Endodermal cell (in vitro differentiated cells): ENCODE measurements at regions not wholly inside any gene's neighbourhood (a gene's known extent, or its start where the extent isn't known, plus 50 kb on each side); places are given as distances from the start of the nearest gene placed in this dataset.

Source experiments
- DNase-seq: peaks from one replicate; pipeline ENCODE4 v3.0.0-alpha.2; 2017
- H3K27ac ChIP-seq: 2 replicates; pipeline ENCODE4 v1.5.1; 2013; ENCODE audit warnings: mild to moderate bottlenecking, low read depth, low read length, moderate library complexity
- H3K27me3 ChIP-seq: 2 replicates; pipeline ENCODE4 v1.6.1; 2013; ENCODE audit warnings: mild to moderate bottlenecking, low read length, moderate library complexity; ENCODE audit not compliant: insufficient read depth, control insufficient read depth, poor library complexity, severe bottlenecking
- H3K36me3 ChIP-seq: 2 replicates; pipeline ENCODE4 v1.7.0; 2013; ENCODE audit warnings: mild to moderate bottlenecking, low read length, moderate library complexity; ENCODE audit not compliant: control insufficient read depth, insufficient read depth
- H3K4me1 ChIP-seq: one replicate; pipeline ENCODE4 v1.7.0; 2013; ENCODE audit warnings: low read length; ENCODE audit not compliant: control insufficient read depth, insufficient read depth
- H3K4me3 ChIP-seq: 2 replicates; pipeline ENCODE4 v1.5.1; 2013; ENCODE audit warnings: mild to moderate bottlenecking, low read length, moderate library complexity
- H3K9ac ChIP-seq: 2 replicates; pipeline ENCODE4 v1.6.1; 2013; ENCODE audit warnings: mild to moderate bottlenecking, low read length, moderate library complexity; ENCODE audit not compliant: poor library complexity, severe bottlenecking; ENCODE audit errors: extremely low read depth
- H3K9me3 ChIP-seq: 2 replicates; pipeline ENCODE4 v1.6.1; 2013; ENCODE audit warnings: mild to moderate bottlenecking, low read length, moderate library complexity; ENCODE audit not compliant: control insufficient read depth
- H3K27ac Mint-ChIP-seq: 2 replicates; pipeline ENCODE4 v1.8.0; 2020; ENCODE audit warnings: mixed read lengths
- H3K27me3 Mint-ChIP-seq: 2 replicates; pipeline ENCODE4 v1.8.0; 2021; ENCODE audit warnings: mild to moderate bottlenecking, mixed read lengths; ENCODE audit not compliant: insufficient read depth
- H3K36me3 Mint-ChIP-seq: 2 replicates; pipeline ENCODE4 v1.8.0; 2020; ENCODE audit warnings: low read depth, mixed read lengths
- H3K4me1 Mint-ChIP-seq: 2 replicates; pipeline ENCODE4 v1.8.0; 2020; ENCODE audit warnings: mixed read lengths
- H3K4me3 Mint-ChIP-seq: 2 replicates; pipeline ENCODE4 v1.8.0; 2020; ENCODE audit warnings: mild to moderate bottlenecking, moderate library complexity, mixed read lengths
- H3K9me3 Mint-ChIP-seq: 2 replicates; pipeline ENCODE4 v1.8.0; 2020; ENCODE audit warnings: mild to moderate bottlenecking, mixed read lengths
- WGBS, 2 experiments: methylation state at CpG; one replicate each; pipeline versions ENCODE4 v1.1.5 to v1.1.7; 2013; ENCODE audit warnings: missing lambda C conversion rate in 2 of 2, mixed read lengths in 1 of 2; ENCODE audit not compliant: insufficient coverage in 1 of 2, insufficient read length in 1 of 2; 5-methylcytosine and 5-hydroxymethylcytosine counted together
- TF ChIP-seq, protein P1 (sequence below): fragments of 200-600 bp; sonication (generic); conservative IDR thresholded peaks from 2 replicates; pipeline ENCODE4 v1.5.0; 2021; ENCODE audit warnings: antibody characterized with exemption, mild to moderate bottlenecking

DNA sequence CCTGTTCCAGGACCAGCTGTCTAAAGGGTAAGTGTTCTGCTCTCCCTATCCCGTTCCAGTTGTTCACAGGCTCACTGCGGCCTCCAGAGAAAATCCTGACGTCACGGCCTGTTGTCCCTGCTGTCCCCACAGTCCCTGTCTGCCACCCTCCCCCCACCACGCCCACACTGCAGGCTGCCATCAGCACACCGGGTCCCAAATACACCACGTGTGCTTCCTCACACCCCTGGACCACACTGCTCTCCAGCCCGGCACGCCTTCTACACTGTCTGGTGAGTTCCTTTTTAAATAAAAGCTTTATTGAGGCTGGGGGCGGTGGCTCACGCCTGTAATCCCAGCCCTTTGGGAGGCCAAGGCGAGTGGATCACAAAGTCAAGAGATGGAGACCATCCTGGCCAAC lies 88.3 kb upstream of the RUFY1 start:
- H3K9me3 Mint-ChIP-seq = peaks cover 14% of the 10 kb centered on the region
- H3K27ac Mint-ChIP-seq = no peak overlapping the region
- no peaks in the 10 kb centered on the region for H3K4me1 ChIP-seq
- no peak overlapping the region for H3K4me3 Mint-ChIP-seq
- H3K9ac ChIP-seq = no peak overlapping the region
- TF ChIP-seq, protein P1, sequence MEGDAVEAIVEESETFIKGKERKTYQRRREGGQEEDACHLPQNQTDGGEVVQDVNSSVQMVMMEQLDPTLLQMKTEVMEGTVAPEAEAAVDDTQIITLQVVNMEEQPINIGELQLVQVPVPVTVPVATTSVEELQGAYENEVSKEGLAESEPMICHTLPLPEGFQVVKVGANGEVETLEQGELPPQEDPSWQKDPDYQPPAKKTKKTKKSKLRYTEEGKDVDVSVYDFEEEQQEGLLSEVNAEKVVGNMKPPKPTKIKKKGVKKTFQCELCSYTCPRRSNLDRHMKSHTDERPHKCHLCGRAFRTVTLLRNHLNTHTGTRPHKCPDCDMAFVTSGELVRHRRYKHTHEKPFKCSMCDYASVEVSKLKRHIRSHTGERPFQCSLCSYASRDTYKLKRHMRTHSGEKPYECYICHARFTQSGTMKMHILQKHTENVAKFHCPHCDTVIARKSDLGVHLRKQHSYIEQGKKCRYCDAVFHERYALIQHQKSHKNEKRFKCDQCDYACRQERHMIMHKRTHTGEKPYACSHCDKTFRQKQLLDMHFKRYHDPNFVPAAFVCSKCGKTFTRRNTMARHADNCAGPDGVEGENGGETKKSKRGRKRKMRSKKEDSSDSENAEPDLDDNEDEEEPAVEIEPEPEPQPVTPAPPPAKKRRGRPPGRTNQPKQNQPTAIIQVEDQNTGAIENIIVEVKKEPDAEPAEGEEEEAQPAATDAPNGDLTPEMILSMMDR = no peak
- 80 to 86% methylated on average over 2 to 12 of the region's 12 CpGs for WGBS, 2 experiments
- no peak for DNase-seq
- no peak overlapping the region for H3K4me3 ChIP-seq
- H3K36me3 Mint-ChIP-seq = no peaks in the 10 kb centered on the region
- H3K27me3 ChIP-seq = no peaks in the 10 kb centered on the region
- no peak overlapping the region for H3K27ac ChIP-seq
- peaks cover 8% of the 10 kb centered on the region for H3K27me3 Mint-ChIP-seq
- H3K36me3 ChIP-seq = no peaks in the 10 kb centered on the region
- no peaks in the 10 kb centered on the region for H3K9me3 ChIP-seq
- no peaks in the 10 kb centered on the region for H3K4me1 Mint-ChIP-seq

DNA sequence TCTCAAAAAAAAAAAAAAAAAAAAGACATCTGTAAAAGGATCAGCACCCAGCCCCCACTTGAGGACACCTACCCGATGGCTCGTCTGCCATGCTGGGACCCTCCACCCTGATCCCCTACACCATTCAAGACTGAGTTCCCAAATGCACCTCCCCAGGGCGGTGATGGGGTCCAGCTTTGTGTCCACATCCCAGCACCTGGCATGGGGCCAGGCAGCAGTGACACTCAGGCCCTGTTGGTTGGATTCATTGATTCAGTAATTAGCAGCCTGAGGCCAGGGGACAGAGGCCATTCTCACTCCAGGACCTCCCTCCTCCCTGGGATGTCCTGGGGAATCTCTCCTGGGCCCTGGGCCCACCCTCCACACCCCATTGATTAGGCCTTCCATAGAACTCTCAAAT lies 88.8 kb upstream of the RUFY1 start:
- Mint-ChIP-seq H3K27me3 (peaks cover 8% of the 10 kb centered on the region), H3K27ac (no peak overlapping the region), H3K4me1 (no peaks in the 10 kb centered on the region), H3K9me3 (peaks cover 18% of the 10 kb centered on the region), H3K36me3 (no peaks in the 10 kb centered on the region), H3K4me3 (no peak overlapping the region)
- Histone ChIP-seq H3K27ac (no peak overlapping the region), H3K36me3 (no peaks in the 10 kb centered on the region), H3K9me3 (peaks cover under 1% of the 10 kb centered on the region), H3K4me3 (no peak overlapping the region), H3K4me1 (no peaks in the 10 kb centered on the region), H3K27me3 (no peaks in the 10 kb centered on the region), H3K9ac (no peak overlapping the region)
- TF ChIP-seq, protein P1 = no peak
- DNase-seq = no peak
- WGBS, 2 experiments = 91 to 100% methylated on average over 1 to 3 of the region's 3 CpGs

DNA sequence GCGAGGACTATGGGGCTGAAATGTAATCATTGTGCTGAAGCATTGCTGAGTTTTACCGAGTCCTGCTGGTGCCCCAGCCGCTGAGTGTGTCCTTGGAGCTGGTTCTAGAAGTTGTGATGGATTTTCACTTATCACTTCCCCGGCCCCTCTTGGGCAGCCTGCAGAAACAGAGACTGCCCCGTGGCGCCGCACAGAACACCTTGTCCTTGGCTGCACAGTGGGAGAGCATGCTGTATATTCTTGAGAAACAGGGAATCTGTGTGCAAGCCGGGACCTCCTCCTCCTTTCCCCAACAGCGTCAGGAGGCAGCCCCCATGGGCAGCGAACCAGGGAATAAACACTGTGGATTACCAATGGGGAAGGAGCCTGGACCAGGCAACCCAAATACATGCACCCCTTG lies 90.6 kb upstream of the RUFY1 start:
- Mint-ChIP-seq H3K36me3 (no peaks in the 10 kb centered on the region), H3K4me3 (no peak overlapping the region), H3K4me1 (no peaks in the 10 kb centered on the region), H3K27me3 (peaks cover 7% of the 10 kb centered on the region), H3K27ac (no peak overlapping the region), H3K9me3 (peaks cover 28% of the 10 kb centered on the region)
- H3K9me3 ChIP-seq = peaks cover 8% of the 10 kb centered on the region
- TF ChIP-seq, protein P1 = no peak
- H3K4me1 ChIP-seq = no peaks in the 10 kb centered on the region
- no peak overlapping the region for H3K27ac ChIP-seq
- DNase-seq = no peak
- no peak overlapping the region for H3K9ac ChIP-seq
- no peak overlapping the region for H3K4me3 ChIP-seq
- H3K27me3 ChIP-seq = no peaks in the 10 kb centered on the region
- no peaks in the 10 kb centered on the region for H3K36me3 ChIP-seq
- 92 to 94% methylated on average over 8 to 10 of the region's 10 CpGs for WGBS, 2 experiments
